NCI-H2029 treated with DMSO at 0.1 percent for 48 hours (cell line): ENCODE measurements at regions not wholly inside any gene's neighbourhood (a gene's known extent, or its start where the extent isn't known, plus 50 kb on each side); places are given as distances from the start of the nearest gene placed in this dataset.

Source experiments
- DNase-seq: peaks from one replicate; lab custom pipeline; 2025; lab: John Stamatoyannopoulos, UW

- no peak for DNase-seq
These were observed 205.2 kb downstream of the SCG2 start for GRCh38 chr2:223396993-223397392.

- no peak for DNase-seq
These were observed 202.7 kb downstream of the SCG2 start for GRCh38 chr2:223399357-223399957.

GRCh38 chr2:223404616-223405015 is 197.5 kb downstream of the SCG2 start:
- DNase-seq: no peak

- DNase-seq: no peak
These were observed 187.5 kb downstream of the SCG2 start for GRCh38 chr2:223414646-223415045.

GRCh38 chr2:223415071-223415470 is 187.1 kb downstream of the SCG2 start:
- no peak for DNase-seq

- DNase-seq: no peak
These were observed 185.1 kb downstream of the SCG2 start for GRCh38 chr2:223416815-223417610.

- no peak for DNase-seq
These were observed 184.0 kb downstream of the SCG2 start for GRCh38 chr2:223418131-223418530.

GRCh38 chr2:223418604-223419199 is 183.5 kb downstream of the SCG2 start:
- no peak for DNase-seq

- DNase-seq: no peak
These were observed 182.1 kb downstream of the SCG2 start for GRCh38 chr2:223420048-223420447.

GRCh38 chr2:223431479-223431878 is 170.7 kb downstream of the SCG2 start:
- DNase-seq: no peak

GRCh38 chr2:223433461-223433860 is 168.7 kb downstream of the SCG2 start:
- DNase-seq: no peak

GRCh38 chr2:223437788-223438187 is 164.4 kb downstream of the SCG2 start:
- DNase-seq: no peak

GRCh38 chr2:223439184-223439583 is 163.0 kb downstream of the SCG2 start:
- DNase-seq: no peak

GRCh38 chr2:223439786-223440185 is 162.4 kb downstream of the SCG2 start:
- DNase-seq: no peak

GRCh38 chr2:223442847-223443246 is 159.3 kb downstream of the SCG2 start:
- DNase-seq: no peak

- DNase-seq: no peak
These were observed 151.9 kb downstream of the SCG2 start for GRCh38 chr2:223450246-223450645.

GRCh38 chr2:223457301-223457700 is 144.9 kb downstream of the SCG2 start:
- DNase-seq: no peak

- DNase-seq: peak; percentile 13
These were observed 142.7 kb downstream of the SCG2 start for GRCh38 chr2:223459328-223459939.

- peak; percentile 43 for DNase-seq
These were observed 142.0 kb downstream of the SCG2 start for GRCh38 chr2:223460209-223460608.

- peak; percentile 19 for DNase-seq
These were observed 141.4 kb downstream of the SCG2 start for GRCh38 chr2:223460774-223461211.

GRCh38 chr2:223464071-223464470 is 138.1 kb downstream of the SCG2 start:
- no peak for DNase-seq

- DNase-seq: no peak
These were observed 136.4 kb downstream of the SCG2 start for GRCh38 chr2:223465793-223466192.

GRCh38 chr2:223467196-223467595 is 135.0 kb downstream of the SCG2 start:
- DNase-seq: no peak
